GM18505 (cell line): ENCODE measurements at regions not wholly inside any gene's neighbourhood (a gene's known extent, or its start where the extent isn't known, plus 50 kb on each side); places are given as distances from the start of the nearest gene placed in this dataset.

Experiments used
- ATAC-seq: cut with Tn5 transposase; IDR thresholded peaks from one replicate; pipeline ENCODE4 v1.9.1; 2021; ENCODE audit not compliant: unreplicated experiment
- POLR2A ChIP-seq: IDR thresholded peaks from 4 replicates; pipeline ENCODE4 v1.6.1; 2011; ENCODE audit warnings: borderline replicate concordance; ENCODE audit not compliant: insufficient read depth, insufficient read length; ENCODE audit errors: extremely low read depth

DNA sequence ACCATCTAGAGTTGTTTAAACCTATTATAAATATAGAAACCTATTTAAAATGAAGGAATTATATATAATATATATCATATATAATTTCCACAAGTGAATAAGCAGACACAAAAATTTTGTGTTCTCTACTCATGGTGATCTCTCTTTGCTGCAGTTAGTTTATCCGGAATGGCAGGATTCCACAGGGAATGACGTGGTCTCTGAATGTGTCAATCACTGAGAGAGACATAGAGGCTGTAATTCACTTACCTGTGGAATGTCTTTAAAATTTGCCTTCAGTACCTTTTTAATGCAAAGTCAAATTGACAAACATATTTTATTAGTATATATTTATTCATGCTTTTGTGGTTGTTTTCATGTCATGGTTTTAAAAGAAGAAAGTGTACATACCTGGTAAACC lies 669.3 kb downstream of the NLGN4X start:
- no peak for ATAC-seq
- no peak for TF ChIP-seq POLR2A

DNA sequence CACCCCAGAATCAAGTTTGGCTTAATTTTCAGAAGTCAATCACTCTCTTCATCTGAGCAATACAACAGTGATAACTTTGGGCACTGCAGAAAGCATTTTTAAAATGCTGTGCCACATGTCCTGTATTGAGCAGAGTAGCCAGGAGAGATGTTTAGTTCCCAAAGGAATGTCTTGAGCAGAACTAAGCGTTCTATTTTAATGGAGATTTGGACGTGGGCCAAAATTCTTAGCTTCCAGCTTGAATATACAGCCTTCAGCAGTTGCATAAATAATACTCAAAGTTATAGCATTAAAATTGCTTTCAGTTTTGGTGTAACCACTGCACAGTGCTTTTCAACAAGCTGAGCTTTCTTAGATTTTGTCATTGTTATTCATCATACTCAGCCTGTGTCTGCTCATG lies 679.2 kb downstream of the NLGN4X start:
- TF ChIP-seq POLR2A: no peak
- ATAC-seq: no peak

DNA sequence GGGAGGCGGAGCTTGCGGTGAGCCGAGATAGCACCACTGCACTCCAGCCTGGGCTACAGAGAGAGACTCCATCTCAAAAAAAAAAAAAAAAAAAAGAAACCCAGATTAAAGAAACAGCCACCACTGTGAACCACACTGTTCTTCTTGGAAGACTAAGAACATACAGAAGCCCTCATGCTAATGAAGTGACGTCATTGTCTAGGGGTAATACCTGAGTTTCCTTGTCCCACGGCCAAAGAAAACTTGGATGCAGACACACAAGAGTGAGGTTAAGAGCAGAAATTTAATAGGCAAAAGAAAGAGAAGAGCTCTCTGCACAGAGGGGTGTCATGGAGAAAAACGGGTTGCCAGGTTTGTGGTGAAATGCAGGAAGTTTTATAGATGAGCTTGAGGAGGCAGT lies 691.6 kb downstream of the NLGN4X start:
- no peak for TF ChIP-seq POLR2A
- ATAC-seq: no peak

DNA sequence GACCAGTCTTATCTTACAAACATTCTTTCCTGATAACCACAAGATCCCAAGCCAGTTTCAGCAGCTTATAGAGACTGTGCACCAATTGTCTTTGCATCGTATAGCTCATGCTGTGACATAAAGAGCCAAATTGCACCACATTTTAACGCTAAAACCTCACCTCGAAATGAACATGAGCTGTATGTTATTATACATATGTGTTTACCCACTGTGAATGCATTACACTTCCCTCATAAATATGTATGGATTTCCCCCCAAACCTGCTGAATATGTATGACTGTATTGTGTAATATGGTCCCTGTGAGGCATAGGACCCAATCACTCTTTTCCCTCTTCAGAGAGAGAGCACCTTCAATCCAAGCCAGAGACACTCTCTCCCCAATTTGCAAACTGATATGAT lies 692.4 kb downstream of the NLGN4X start:
- ATAC-seq: no peak

DNA sequence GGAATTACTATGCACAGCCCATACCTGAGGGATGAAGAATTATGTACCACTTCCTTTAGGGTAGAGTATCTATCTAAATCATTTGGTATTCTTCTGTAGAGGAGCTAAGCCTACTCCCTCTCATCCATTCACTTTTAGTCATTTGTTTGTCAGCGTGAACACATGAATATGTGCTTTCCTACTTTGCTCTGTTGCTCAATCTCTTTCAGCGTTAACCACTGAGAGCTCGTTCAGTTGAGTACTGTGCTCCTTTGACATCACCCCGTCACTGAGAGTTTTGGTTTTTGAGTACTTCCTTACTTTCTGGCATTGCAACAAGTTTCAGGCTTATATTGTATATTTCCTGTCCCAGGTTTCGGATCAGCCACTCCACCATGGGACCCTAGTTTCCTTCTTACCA lies 700.6 kb downstream of the NLGN4X start:
- ATAC-seq: no peak

More for the DNA sequence above, 692.4 kb downstream of the NLGN4X start:
- no peak for TF ChIP-seq POLR2A

GRCh38 chrX:5526191-5526590 lies 702.5 kb downstream of the NLGN4X start:
- no peak for TF ChIP-seq POLR2A
- ATAC-seq: no peak

More for the DNA sequence above, 700.6 kb downstream of the NLGN4X start:
- TF ChIP-seq POLR2A: no peak

- ATAC-seq: no peak
Measured at GRCh38 chrX:5490786-5491563, 737.7 kb downstream of the NLGN4X start.

GRCh38 chrX:5474282-5474681 lies 754.4 kb downstream of the NLGN4X start:
- no peak for ATAC-seq

More at GRCh38 chrX:5490786-5491563, 737.7 kb downstream of the NLGN4X start:
- no peak for TF ChIP-seq POLR2A

DNA sequence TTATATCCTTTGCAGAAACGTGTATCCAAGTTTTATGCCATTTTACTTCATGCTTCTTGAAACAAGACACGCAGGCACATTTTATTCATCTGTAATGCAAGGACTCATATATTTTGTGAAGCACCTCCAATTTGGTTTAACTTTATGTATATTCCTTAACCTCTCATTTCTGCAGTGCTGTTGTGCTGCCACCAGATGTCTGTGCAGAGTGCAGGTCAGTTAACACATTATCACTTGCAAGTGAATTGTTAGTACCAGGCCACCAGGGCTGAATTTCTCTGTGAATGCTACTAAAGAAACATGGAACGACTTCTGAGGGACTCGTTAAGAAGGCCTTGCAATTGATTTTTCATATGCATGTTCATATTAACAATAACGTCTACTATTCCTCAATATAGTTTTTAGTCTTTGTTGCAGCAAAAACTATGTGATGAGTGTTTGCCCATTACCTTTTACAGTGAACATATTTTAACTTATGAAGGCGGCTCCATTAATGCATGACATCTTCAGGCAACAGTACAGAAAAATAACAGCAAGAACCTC lies 770.3 kb downstream of the NLGN4X start:
- no peak for TF ChIP-seq POLR2A
- ATAC-seq: no peak

More at GRCh38 chrX:5474282-5474681, 754.4 kb downstream of the NLGN4X start:
- no peak for TF ChIP-seq POLR2A

DNA sequence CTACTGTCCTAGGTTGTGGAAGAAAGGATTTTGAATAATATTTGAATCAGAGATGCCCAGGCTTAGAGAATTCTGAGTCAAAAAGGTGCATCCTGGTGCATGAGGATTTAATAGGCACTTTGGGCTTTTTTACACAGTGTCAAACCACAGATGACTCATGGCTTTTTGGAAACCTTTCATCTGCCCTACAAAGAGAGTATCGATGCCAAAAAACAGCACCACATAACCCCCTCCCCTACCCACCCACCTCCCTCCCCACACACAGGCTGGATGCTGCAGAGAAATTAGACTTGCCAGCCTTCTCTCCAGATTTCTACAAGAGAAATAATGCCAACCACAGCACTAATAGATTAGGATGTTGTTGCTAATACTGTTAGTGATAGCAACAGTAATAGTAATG lies 779.3 kb downstream of the NLGN4X start:
- no peak for TF ChIP-seq POLR2A
- ATAC-seq: no peak

DNA sequence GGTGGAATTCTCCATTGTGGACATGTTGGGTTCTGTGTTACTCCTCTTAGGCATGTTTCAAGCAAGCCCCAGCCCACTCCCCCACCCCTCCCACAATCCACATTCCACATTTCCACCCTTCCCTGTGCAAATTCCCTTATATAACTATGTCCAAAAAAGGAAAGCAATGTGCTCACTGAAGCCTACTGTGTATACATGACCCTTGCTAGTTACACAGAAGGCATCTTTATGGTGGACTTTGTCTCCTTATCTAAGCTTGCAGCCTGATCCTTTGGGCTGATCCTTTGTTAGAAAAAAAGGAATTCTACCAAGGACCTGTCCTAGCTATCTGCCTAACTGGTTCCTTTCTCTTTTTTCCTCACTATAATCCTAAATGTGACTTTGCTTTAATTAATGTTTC lies 796.8 kb downstream of the NLGN4X start:
- no peak for ATAC-seq
- TF ChIP-seq POLR2A: no peak

DNA sequence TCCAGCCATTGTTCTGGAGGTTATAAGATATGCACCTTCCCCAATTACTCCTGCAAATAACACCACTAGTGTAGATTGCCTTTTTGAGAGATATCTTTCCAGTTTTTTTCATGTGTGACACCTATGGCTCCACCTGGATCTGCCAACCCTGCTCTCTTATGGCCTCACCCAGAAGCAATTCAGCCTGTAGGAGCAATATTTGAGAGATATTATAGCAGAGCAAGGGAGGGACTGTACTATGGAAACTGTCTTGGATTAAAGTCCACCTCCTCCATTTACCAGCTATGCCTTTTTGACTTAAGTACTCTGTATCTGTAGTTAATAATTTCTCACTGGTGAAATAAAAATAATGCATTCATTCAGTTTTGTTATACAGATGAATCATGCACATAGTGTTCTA lies 803.5 kb downstream of the NLGN4X start:
- ATAC-seq: no peak

DNA sequence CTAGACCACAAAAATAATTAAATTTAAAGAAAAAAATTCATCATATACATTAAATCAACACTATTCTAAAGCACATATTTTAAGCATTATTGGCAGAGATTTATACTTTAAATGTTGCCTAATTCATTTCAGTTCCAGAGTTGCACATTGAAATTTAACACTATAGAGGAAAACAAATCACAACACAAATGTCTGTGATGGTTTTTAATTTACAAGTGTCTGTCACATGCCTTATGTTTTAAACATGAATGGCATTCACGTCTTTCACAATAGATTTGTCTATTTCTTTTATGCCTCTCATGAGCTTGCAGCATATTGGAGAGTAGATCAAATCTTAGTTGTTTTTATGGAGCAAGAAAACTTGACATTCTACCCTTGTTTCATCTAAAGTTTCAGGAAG lies 811.3 kb downstream of the NLGN4X start:
- ATAC-seq: no peak
- TF ChIP-seq POLR2A: no peak

More for the DNA sequence above, 803.5 kb downstream of the NLGN4X start:
- no peak for TF ChIP-seq POLR2A

DNA sequence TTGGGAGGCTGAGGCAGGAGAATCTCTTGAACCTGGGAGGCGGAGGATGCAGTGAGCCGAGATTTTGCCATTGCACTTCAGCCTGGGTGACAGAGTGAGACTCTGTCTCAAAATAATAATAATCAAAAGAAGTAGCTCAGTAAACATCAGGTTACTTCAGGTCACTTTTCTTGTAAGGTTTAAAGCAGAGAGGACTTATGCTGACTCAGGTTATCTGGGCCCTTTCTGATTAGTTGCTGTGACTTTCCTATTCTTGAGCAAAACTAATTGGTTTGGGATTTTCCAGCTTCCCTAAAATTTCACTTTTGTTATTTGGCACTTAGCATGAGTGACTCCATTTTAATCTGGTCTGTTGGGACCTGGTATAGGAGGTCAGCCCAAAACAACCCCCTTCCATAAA lies 812.9 kb downstream of the NLGN4X start:
- no peak for TF ChIP-seq POLR2A
- ATAC-seq: no peak

- no peak for TF ChIP-seq POLR2A
- no peak for ATAC-seq
Measured at GRCh38 chrX:5409106-5409505, 819.6 kb downstream of the NLGN4X start.

DNA sequence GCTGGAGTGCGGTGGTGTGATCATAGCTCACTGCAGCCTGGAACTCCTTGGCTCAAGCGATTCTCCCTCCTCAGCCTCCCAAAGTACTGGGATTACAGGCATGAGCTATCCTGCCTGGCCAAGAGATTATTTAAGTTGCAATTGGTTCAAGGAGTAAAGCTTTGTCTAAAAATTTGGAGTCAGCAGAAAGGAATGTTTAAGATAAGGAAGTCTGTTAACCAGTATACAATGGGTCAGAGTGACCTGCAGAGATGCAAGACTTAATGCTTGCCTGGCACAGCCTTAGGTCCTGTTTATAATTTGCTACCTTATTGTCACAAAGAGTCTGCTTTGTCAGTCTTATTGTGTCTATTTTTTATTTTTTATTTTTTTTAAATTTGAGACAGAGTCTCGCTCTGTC lies 826.2 kb downstream of the NLGN4X start:
- ATAC-seq: no peak
- no peak for TF ChIP-seq POLR2A
